ENCODE measurements at regions not wholly inside any gene's neighbourhood (a gene's known extent, or its start where the extent isn't known, plus 50 kb on each side); places are given as distances from the start of the nearest gene placed in this dataset.
"Not testable (repeated sequence)": the region's sequence is repeated elsewhere in the genome, so short reads cannot be mapped to it uniquely, and the experiment has no call there.

DNA sequence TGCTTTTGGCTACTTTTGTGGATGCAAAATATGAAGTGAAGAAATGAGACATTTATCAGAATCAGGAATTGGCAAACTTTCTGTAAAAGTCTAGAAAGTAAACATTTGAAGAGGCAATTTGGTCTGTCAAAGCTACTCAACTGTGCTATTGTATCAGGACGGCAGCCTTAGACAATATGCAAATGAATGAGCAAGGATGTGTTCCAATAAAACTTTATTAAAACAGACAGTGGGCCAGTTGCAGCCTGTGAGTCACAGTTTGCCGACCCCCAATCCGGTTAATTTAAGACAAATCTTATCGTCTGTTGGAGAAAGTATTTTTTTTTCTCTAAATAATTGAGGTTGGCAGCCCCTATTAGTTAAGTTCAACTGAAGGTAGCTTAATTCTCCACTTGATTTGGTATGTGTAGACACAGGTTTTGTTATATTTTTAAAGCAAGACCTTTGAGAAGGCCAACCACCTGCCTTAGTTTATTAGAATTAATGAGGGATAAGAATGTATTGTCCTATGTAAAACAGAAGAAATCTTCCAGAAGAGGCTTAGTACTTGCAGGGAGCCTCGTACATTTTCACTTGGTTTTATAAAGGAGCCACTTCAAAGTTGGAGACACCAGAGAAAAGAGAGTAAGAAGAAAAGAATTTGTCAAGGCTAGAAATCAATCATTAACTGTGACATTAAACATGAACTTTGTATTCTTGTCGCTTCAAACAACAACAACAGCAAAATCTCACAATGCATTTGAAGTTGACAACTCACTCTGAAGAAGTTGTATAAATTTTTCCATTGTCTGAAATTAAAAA, 81.6 kb upstream of the FAT1 start:
- Mint-ChIP-seq H3K4me1 (no peaks in the 10 kb centered on the region), H3K4me3 (no peak overlapping the region), H3K27ac (no peak overlapping the region), H3K36me3 (no peaks in the 10 kb centered on the region), H3K27me3 (ENCODE audit: low read depth in 2 of 2) (no peaks in the 10 kb centered on the region), H3K9me3 (peaks cover 2 to 4% of the 10 kb centered on the region in 2 donors)
- Histone ChIP-seq H3K4me1 (ENCODE audit: control insufficient read depth, insufficient read depth, low read length) (no peaks in the 10 kb centered on the region), H3K4me3 (ENCODE audit: low read length) (no peak overlapping the region), H3K36me3 (ENCODE audit: control insufficient read depth, insufficient read depth, low read length) (no peaks in the 10 kb centered on the region), H3K27ac (ENCODE audit: low read length) (no peak overlapping the region), H3K9me3 (ENCODE audit: control insufficient read depth, insufficient read depth, low read length) (no peaks in the 10 kb centered on the region), H3K27me3 (ENCODE audit: control insufficient read depth, insufficient read depth, low read length) (no peaks in the 10 kb centered on the region)
- DNase-seq (no peak), ATAC-seq (no peak)
- WGBS (ENCODE audit: insufficient coverage) = 89% methylated on average over 5 of the region's 6 CpGs
- TF ChIP-seq, protein P1, sequence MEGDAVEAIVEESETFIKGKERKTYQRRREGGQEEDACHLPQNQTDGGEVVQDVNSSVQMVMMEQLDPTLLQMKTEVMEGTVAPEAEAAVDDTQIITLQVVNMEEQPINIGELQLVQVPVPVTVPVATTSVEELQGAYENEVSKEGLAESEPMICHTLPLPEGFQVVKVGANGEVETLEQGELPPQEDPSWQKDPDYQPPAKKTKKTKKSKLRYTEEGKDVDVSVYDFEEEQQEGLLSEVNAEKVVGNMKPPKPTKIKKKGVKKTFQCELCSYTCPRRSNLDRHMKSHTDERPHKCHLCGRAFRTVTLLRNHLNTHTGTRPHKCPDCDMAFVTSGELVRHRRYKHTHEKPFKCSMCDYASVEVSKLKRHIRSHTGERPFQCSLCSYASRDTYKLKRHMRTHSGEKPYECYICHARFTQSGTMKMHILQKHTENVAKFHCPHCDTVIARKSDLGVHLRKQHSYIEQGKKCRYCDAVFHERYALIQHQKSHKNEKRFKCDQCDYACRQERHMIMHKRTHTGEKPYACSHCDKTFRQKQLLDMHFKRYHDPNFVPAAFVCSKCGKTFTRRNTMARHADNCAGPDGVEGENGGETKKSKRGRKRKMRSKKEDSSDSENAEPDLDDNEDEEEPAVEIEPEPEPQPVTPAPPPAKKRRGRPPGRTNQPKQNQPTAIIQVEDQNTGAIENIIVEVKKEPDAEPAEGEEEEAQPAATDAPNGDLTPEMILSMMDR (IDR thresholded peaks at IDR 0.05) = no peak
- intact Hi-C loops (cut with micrococcal nuclease) = no loop called here

- ATAC-seq; H3K4me1 Mint-ChIP-seq; H3K27me3 Mint-ChIP-seq (ENCODE audit: low read depth in 2 of 2): not testable (repeated sequence)
These were observed 82.3 kb upstream of the FAT1 start for GRCh38 chr4:186805917-186806316.

DNA sequence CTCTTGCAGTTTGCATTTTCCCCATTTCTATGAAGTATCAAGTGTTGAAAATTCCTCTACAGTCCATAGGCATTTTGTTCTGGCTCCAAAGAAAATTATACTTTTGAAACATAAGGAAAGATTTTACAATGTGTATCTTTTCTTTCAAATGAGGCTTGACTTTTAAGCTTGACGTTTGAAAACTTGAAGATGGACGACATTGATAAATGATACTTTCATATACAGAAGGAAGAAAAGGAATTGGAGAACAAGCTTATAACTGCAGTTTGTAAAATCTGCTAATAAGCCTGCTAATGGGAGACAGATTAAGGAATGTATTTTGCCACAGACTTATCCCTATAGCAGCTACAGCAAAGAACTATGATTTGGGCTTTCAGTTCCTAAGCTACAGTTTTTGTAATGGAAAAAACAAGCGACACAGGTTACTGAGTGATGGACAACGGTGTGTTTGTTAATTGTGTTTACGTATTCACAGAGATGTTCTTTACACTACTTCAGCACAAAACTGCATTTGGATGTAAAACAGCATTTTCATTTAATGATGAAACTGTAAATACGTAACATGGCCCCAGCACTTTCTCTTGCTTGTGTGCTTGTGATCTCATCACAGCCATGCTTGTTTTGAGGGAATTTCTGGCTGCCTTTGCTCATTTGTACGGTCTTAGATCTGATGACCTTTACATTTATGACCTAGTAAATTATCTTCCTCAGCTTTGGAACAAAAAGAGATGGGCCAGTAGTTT, 83.2 kb upstream of the FAT1 start:
- Mint-ChIP-seq H3K27me3 (ENCODE audit: low read depth in 2 of 2) (no peaks in the 10 kb centered on the region), H3K27ac (no peak overlapping the region), H3K4me1 (no peaks in the 10 kb centered on the region), H3K36me3 (no peaks in the 10 kb centered on the region), H3K9me3 (peaks cover 3 to 4% of the 10 kb centered on the region in 2 donors), H3K4me3 (no peak overlapping the region)
- TF ChIP-seq, protein P1 (IDR thresholded peaks at IDR 0.05) = no peak
- 69% methylated on average over 7 of the region's 7 CpGs for WGBS (ENCODE audit: insufficient coverage)
- Histone ChIP-seq H3K27me3 (ENCODE audit: control insufficient read depth, insufficient read depth, low read length) (no peaks in the 10 kb centered on the region), H3K4me1 (ENCODE audit: control insufficient read depth, insufficient read depth, low read length) (no peaks in the 10 kb centered on the region), H3K36me3 (ENCODE audit: control insufficient read depth, insufficient read depth, low read length) (no peaks in the 10 kb centered on the region), H3K4me3 (ENCODE audit: low read length) (no peak overlapping the region), H3K27ac (ENCODE audit: low read length) (no peak overlapping the region), H3K9me3 (ENCODE audit: control insufficient read depth, insufficient read depth, low read length) (no peaks in the 10 kb centered on the region)
- ATAC-seq = no peak
- intact Hi-C loops (cut with micrococcal nuclease) = no loop called here
- DNase-seq = no peak

More at GRCh38 chr4:186805917-186806316, 82.3 kb upstream of the FAT1 start:
- H3K27ac ChIP-seq (ENCODE audit: low read length); H3K4me3 Mint-ChIP-seq; H3K27me3 ChIP-seq (ENCODE audit: control insufficient read depth, insufficient read depth, low read length); H3K9me3 Mint-ChIP-seq; H3K36me3 ChIP-seq (ENCODE audit: control insufficient read depth, insufficient read depth, low read length); DNase-seq; H3K4me3 ChIP-seq (ENCODE audit: low read length); H3K9me3 ChIP-seq (ENCODE audit: control insufficient read depth, insufficient read depth, low read length); H3K36me3 Mint-ChIP-seq; intact Hi-C loops (cut with micrococcal nuclease); H3K4me1 ChIP-seq (ENCODE audit: control insufficient read depth, insufficient read depth, low read length); H3K27ac Mint-ChIP-seq: not testable (repeated sequence)
- WGBS (ENCODE audit: insufficient coverage) = 88% methylated on average over 4 of the region's 5 CpGs

- DNase-seq (no peak), ATAC-seq (no peak)
- Mint-ChIP-seq H3K4me3 (no peak overlapping the region), H3K36me3 (no peaks in the 10 kb centered on the region), H3K27ac (no peak overlapping the region), H3K4me1 (no peaks in the 10 kb centered on the region), H3K9me3 (peaks cover 2 to 6% of the 10 kb centered on the region in 2 donors), H3K27me3 (ENCODE audit: low read depth in 2 of 2) (no peaks in the 10 kb centered on the region)
- TF ChIP-seq, protein P1 (IDR thresholded peaks at IDR 0.05) = no peak
- no peaks in the 10 kb centered on the region for H3K27me3 ChIP-seq (ENCODE audit: control insufficient read depth, insufficient read depth, low read length)
- H3K27ac ChIP-seq (ENCODE audit: low read length) = no peak overlapping the region
- peaks cover 3% of the 10 kb centered on the region for H3K9me3 ChIP-seq (ENCODE audit: control insufficient read depth, insufficient read depth, low read length)
- H3K36me3 ChIP-seq (ENCODE audit: control insufficient read depth, insufficient read depth, low read length) = no peaks in the 10 kb centered on the region
- WGBS (ENCODE audit: insufficient coverage) = 89% methylated on average over 7 of the region's 7 CpGs
- no peak overlapping the region for H3K4me3 ChIP-seq (ENCODE audit: low read length)
- no peaks in the 10 kb centered on the region for H3K4me1 ChIP-seq (ENCODE audit: control insufficient read depth, insufficient read depth, low read length)
- intact Hi-C loops (cut with micrococcal nuclease) = no loop called here
These were observed 84.4 kb upstream of the FAT1 start for GRCh38 chr4:186807808-186808629.
